ENCODE measurements at regions not wholly inside any gene's neighbourhood (a gene's known extent, or its start where the extent isn't known, plus 50 kb on each side); places are given as distances from the start of the nearest gene placed in this dataset.

- Histone ChIP-seq H3K27me3 (replicated peaks; ENCODE audit: insufficient read depth) (no peaks in the 10 kb centered on the region), H3K9me3 (no peaks in the 10 kb centered on the region), H3K27ac (no peak overlapping the region), H3K36me3 (no peaks in the 10 kb centered on the region), H3K4me3 (peak overlapping the region; percentile 33), H3K4me1 (ENCODE audit: control insufficient read depth in 1 of 2, low read depth in 2 of 2) (peaks cover 0 to 7% of the 10 kb centered on the region in 2 donors)
- DNase-seq (ENCODE audit: low spot score) (no peak), ATAC-seq (ENCODE audit: insufficient number of reproducible peaks, low FRiP score, low read depth) (peak; percentile 71)
- peak; percentile 87 for TF ChIP-seq CTCF (IDR thresholded peaks at IDR 0.05)
These were observed 404.8 kb downstream of the ATP23 start for GRCh38 chr12:58346032-58346632.

GRCh38 chr12:58347188-58347587 is 405.8 kb downstream of the ATP23 start:
- H3K4me3 ChIP-seq: no peak overlapping the region
- H3K36me3 ChIP-seq: no peaks in the 10 kb centered on the region
- H3K9me3 ChIP-seq: no peaks in the 10 kb centered on the region
- ATAC-seq (ENCODE audit: insufficient number of reproducible peaks, low FRiP score, low read depth): no peak
- no peak for TF ChIP-seq CTCF (IDR thresholded peaks at IDR 0.05)
- H3K27ac ChIP-seq: no peak overlapping the region
- H3K27me3 ChIP-seq (replicated peaks; ENCODE audit: insufficient read depth): no peaks in the 10 kb centered on the region
- H3K4me1 ChIP-seq (ENCODE audit: control insufficient read depth in 1 of 2, low read depth in 2 of 2): peaks cover 0 to 7% of the 10 kb centered on the region in 2 donors
- no peak for DNase-seq (ENCODE audit: low spot score)

- Histone ChIP-seq H3K36me3 (no peaks in the 10 kb centered on the region), H3K4me1 (ENCODE audit: control insufficient read depth in 1 of 2, low read depth in 2 of 2) (peaks cover 0 to 7% of the 10 kb centered on the region in 2 donors), H3K27me3 (replicated peaks; ENCODE audit: insufficient read depth) (no peaks in the 10 kb centered on the region), H3K4me3 (no peak overlapping the region), H3K9me3 (no peaks in the 10 kb centered on the region), H3K27ac (no peak overlapping the region)
- DNase-seq (ENCODE audit: low spot score) (no peak), ATAC-seq (ENCODE audit: insufficient number of reproducible peaks, low FRiP score, low read depth) (no peak)
- no peak for TF ChIP-seq CTCF (IDR thresholded peaks at IDR 0.05)
These were observed 406.3 kb downstream of the ATP23 start for GRCh38 chr12:58347691-58348090.

- no peak for ATAC-seq (ENCODE audit: insufficient number of reproducible peaks, low FRiP score, low read depth)
- Histone ChIP-seq H3K9me3 (no peaks in the 10 kb centered on the region), H3K27ac (no peak overlapping the region), H3K36me3 (no peaks in the 10 kb centered on the region), H3K4me1 (ENCODE audit: control insufficient read depth in 1 of 2, low read depth in 2 of 2) (peaks cover 0 to 7% of the 10 kb centered on the region in 2 donors), H3K4me3 (no peak overlapping the region), H3K27me3 (replicated peaks; ENCODE audit: insufficient read depth) (no peaks in the 10 kb centered on the region)
- no peak for TF ChIP-seq CTCF (IDR thresholded peaks at IDR 0.05)
- DNase-seq (ENCODE audit: low spot score): no peak
These were observed 407.8 kb downstream of the ATP23 start for GRCh38 chr12:58349161-58349560.

- H3K27me3 ChIP-seq (replicated peaks; ENCODE audit: insufficient read depth): no peaks in the 10 kb centered on the region
- H3K4me1 ChIP-seq (ENCODE audit: control insufficient read depth in 1 of 2, low read depth in 2 of 2): no peaks in the 10 kb centered on the region
- no peak for DNase-seq (ENCODE audit: low spot score)
- no peak for TF ChIP-seq CTCF (IDR thresholded peaks at IDR 0.05)
- no peak overlapping the region for H3K4me3 ChIP-seq
- no peak for ATAC-seq (ENCODE audit: insufficient number of reproducible peaks, low FRiP score, low read depth)
- H3K27ac ChIP-seq: no peak overlapping the region
- H3K36me3 ChIP-seq: no peaks in the 10 kb centered on the region
- H3K9me3 ChIP-seq: no peaks in the 10 kb centered on the region
These were observed 415.4 kb downstream of the ATP23 start for GRCh38 chr12:58356794-58357193.

Measured in thoracic aorta (tissue), 2 donors.